ENCODE measurements at regions not wholly inside any gene's neighbourhood (a gene's known extent, or its start where the extent isn't known, plus 50 kb on each side); places are given as distances from the start of the nearest gene placed in this dataset.

GRCh38 chr1:81715391-81715790 is 85.3 kb upstream of the ADGRL2 start:
- H3K9me2 ChIP-seq (ENCODE audit: low read depth, low read length): no peaks in the 10 kb centered on the region
- TF ChIP-seq EZH2 (IDR thresholded peaks at IDR 0.05; ENCODE audit: borderline replicate concordance, low read length): no peak
- no peak for TF ChIP-seq CTCF (IDR thresholded peaks at IDR 0.05; ENCODE audit: low read length)
- no peaks in the 10 kb centered on the region for H3K36me3 ChIP-seq (ENCODE audit: insufficient read depth, low read length)
- H3K4me1 ChIP-seq (ENCODE audit: insufficient read depth, low read length, severe bottlenecking): no peaks in the 10 kb centered on the region
- H3F3A ChIP-seq (ENCODE audit: insufficient read depth, low read length): no peaks in the 10 kb centered on the region
- no peaks in the 10 kb centered on the region for H3K79me2 ChIP-seq (ENCODE audit: insufficient read depth, low read length)
- H3K27me3 ChIP-seq (ENCODE audit: insufficient read depth, low read length): no peaks in the 10 kb centered on the region
- H3K9ac ChIP-seq (ENCODE audit: low read length): no peak overlapping the region
- H3K9me3 ChIP-seq (ENCODE audit: low read length): no peaks in the 10 kb centered on the region
- no peak overlapping the region for H3K27ac ChIP-seq (ENCODE audit: low read depth, low read length, poor library complexity, severe bottlenecking)
- no peak overlapping the region for H3K4me3 ChIP-seq (ENCODE audit: low read depth, low read length, poor library complexity, severe bottlenecking)
- H4K20me1 ChIP-seq (ENCODE audit: insufficient read depth, low read length): no peaks in the 10 kb centered on the region
- no peak overlapping the region for H2AFZ ChIP-seq (ENCODE audit: low read length)
- H3K4me2 ChIP-seq (ENCODE audit: low read length): no peak overlapping the region

- no peak for TF ChIP-seq CTCF (IDR thresholded peaks at IDR 0.05; ENCODE audit: low read length)
- no peak for TF ChIP-seq EZH2 (IDR thresholded peaks at IDR 0.05; ENCODE audit: borderline replicate concordance, low read length)
- H3F3A ChIP-seq (ENCODE audit: insufficient read depth, low read length): no peaks in the 10 kb centered on the region
- no peak overlapping the region for H3K4me2 ChIP-seq (ENCODE audit: low read length)
- H3K9me3 ChIP-seq (ENCODE audit: low read length): no peaks in the 10 kb centered on the region
- H2AFZ ChIP-seq (ENCODE audit: low read length): no peak overlapping the region
- no peaks in the 10 kb centered on the region for H3K9me2 ChIP-seq (ENCODE audit: low read depth, low read length)
- no peaks in the 10 kb centered on the region for H3K4me1 ChIP-seq (ENCODE audit: insufficient read depth, low read length, severe bottlenecking)
- H3K4me3 ChIP-seq (ENCODE audit: low read depth, low read length, poor library complexity, severe bottlenecking): no peak overlapping the region
- H3K27ac ChIP-seq (ENCODE audit: low read depth, low read length, poor library complexity, severe bottlenecking): no peak overlapping the region
- H3K36me3 ChIP-seq (ENCODE audit: insufficient read depth, low read length): no peaks in the 10 kb centered on the region
- no peak overlapping the region for H3K9ac ChIP-seq (ENCODE audit: low read length)
- no peaks in the 10 kb centered on the region for H4K20me1 ChIP-seq (ENCODE audit: insufficient read depth, low read length)
- no peaks in the 10 kb centered on the region for H3K27me3 ChIP-seq (ENCODE audit: insufficient read depth, low read length)
- no peaks in the 10 kb centered on the region for H3K79me2 ChIP-seq (ENCODE audit: insufficient read depth, low read length)
These were observed 86.1 kb upstream of the ADGRL2 start for GRCh38 chr1:81714636-81715035.

GRCh38 chr1:81712425-81712824 is 88.3 kb upstream of the ADGRL2 start:
- no peaks in the 10 kb centered on the region for H3K79me2 ChIP-seq (ENCODE audit: insufficient read depth, low read length)

More at GRCh38 chr1:81712425-81712824, 88.3 kb upstream of the ADGRL2 start:
- Histone ChIP-seq H3K4me3 (ENCODE audit: low read depth, low read length, poor library complexity, severe bottlenecking) (no peak overlapping the region), H3K4me1 (ENCODE audit: insufficient read depth, low read length, severe bottlenecking) (no peaks in the 10 kb centered on the region), H3K9me3 (ENCODE audit: low read length) (no peaks in the 10 kb centered on the region), H3K27me3 (ENCODE audit: insufficient read depth, low read length) (no peaks in the 10 kb centered on the region), H3K9me2 (ENCODE audit: low read depth, low read length) (no peaks in the 10 kb centered on the region), H2AFZ (ENCODE audit: low read length) (no peak overlapping the region), H3K36me3 (ENCODE audit: insufficient read depth, low read length) (no peaks in the 10 kb centered on the region), H3K9ac (ENCODE audit: low read length) (no peak overlapping the region), H3F3A (ENCODE audit: insufficient read depth, low read length) (no peaks in the 10 kb centered on the region), H3K4me2 (ENCODE audit: low read length) (no peak overlapping the region), H3K27ac (ENCODE audit: low read depth, low read length, poor library complexity, severe bottlenecking) (no peak overlapping the region), H4K20me1 (ENCODE audit: insufficient read depth, low read length) (no peaks in the 10 kb centered on the region)
- no peak for TF ChIP-seq EZH2 (IDR thresholded peaks at IDR 0.05; ENCODE audit: borderline replicate concordance, low read length)
- TF ChIP-seq CTCF (IDR thresholded peaks at IDR 0.05; ENCODE audit: low read length): no peak
